Stimulated activated CD4-positive, alpha-beta T cell treated with anti-CD3 and anti-CD28 coated beads, Interleukin-2, amount 100 ng/mL, for 24 hours (primary cell): ENCODE measurements at regions not wholly inside any gene's neighbourhood (a gene's known extent, or its start where the extent isn't known, plus 50 kb on each side); places are given as distances from the start of the nearest gene placed in this dataset.
"Not testable (repeated sequence)": the region's sequence is repeated elsewhere in the genome, so short reads cannot be mapped to it uniquely, and the experiment has no call there.

Experiments used
- DNase-seq, 2 donors: peaks; one replicate each; pipeline ENCODE4 v3.0.0-alpha.2; 2020

- no peak for DNase-seq
These were observed 604.7 kb downstream of the TBC1D22A start for GRCh38 chr22:47367107-47367690.

DNA sequence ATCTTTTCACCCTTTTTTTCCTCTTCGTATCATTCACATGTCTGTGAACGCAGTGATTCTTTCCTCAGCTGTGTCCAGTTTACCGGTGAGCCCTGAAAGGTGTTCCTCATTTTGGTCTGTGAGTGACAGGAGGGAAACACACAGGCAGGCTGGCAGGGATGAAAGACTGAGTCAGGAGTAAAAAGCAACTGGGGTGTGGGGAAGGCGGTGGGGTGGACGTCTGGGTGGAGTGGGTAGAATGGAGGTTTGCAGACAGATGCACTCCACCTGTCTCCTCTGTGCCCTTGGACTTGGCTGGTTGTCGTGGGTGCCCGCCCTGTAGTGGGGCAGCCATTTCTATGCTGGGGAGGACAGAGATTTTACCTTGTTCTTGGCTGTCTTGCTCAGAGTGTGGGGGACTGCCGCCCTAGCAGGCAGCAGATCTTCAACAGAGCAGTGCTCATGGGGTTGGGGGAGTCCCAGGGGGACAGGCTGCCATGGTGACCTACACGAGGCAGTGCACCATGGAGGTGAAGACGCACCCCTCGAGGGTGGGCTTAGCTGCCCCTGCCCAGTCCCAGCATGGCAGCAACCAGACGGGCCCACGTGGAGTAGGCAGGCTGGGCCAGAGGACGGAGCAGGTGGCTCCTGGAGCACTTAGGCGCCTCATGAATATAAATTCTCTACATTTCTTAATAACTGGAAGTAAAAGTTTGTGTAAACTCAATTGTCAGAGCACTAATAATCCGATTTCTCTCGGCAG lies 603.7 kb downstream of the TBC1D22A start:
- no peak for DNase-seq

- DNase-seq, result no peak
These were observed 598.8 kb downstream of the TBC1D22A start for GRCh38 chr22:47361247-47361646.

GRCh38 chr22:47357493-47357892 lies 595.0 kb downstream of the TBC1D22A start:
- no peak for DNase-seq

GRCh38 chr22:47357086-47357485 lies 594.6 kb downstream of the TBC1D22A start:
- DNase-seq, result no peak

- DNase-seq, result no peak
These were observed 594.1 kb downstream of the TBC1D22A start for GRCh38 chr22:47356511-47357011.

DNA sequence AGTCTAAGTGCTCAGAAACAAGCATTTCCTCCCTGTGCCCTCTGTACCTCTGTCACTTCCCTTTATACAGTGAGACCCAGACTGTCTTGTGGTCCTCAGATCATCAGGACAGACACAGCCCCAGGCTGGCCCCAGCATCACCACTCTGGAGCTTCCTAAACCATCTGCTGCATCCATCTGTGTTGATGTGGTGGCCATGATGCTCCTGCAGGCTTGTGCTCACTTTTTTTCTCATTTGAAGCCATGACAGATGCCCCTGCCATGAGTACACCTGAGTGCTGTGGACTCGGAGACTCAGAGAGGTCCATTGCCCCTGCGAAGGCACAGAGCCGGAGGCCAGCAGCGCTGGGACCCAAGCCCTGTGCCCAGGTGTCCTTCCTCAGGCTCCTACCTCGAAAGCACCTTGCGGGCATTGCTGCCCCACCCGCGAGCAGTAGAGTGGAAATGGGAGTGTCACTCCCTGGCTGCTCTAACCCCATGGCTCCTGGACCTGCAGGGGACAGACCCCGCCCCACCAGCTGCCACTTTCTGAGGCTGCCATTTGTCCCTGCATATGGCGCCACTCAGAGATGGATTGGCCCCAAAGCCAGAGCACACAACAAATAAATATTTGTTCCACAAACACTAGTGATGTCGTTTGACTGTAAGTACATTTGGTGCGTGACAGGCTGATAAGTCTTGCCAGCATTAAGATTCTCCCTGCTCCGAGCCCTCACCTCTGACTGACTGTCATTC lies 593.5 kb downstream of the TBC1D22A start:
- no peak for DNase-seq

DNA sequence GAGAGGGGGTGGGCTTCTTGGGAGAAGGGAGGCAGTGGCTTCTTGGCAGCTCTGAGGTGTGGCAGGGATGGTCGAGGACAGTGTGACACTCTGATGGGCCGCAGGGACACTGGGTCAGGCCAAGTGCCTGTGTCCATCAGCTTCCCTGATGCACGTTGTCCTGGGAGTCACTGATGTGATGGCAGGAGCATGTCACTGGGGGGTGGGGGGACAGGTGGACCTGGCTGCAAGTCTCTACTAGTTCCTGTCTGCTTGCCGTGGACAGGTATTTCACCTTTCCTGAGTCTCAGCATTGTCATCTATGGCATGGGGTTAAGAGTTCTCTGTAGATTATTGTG lies 592.9 kb downstream of the TBC1D22A start:
- DNase-seq, result no peak

DNA sequence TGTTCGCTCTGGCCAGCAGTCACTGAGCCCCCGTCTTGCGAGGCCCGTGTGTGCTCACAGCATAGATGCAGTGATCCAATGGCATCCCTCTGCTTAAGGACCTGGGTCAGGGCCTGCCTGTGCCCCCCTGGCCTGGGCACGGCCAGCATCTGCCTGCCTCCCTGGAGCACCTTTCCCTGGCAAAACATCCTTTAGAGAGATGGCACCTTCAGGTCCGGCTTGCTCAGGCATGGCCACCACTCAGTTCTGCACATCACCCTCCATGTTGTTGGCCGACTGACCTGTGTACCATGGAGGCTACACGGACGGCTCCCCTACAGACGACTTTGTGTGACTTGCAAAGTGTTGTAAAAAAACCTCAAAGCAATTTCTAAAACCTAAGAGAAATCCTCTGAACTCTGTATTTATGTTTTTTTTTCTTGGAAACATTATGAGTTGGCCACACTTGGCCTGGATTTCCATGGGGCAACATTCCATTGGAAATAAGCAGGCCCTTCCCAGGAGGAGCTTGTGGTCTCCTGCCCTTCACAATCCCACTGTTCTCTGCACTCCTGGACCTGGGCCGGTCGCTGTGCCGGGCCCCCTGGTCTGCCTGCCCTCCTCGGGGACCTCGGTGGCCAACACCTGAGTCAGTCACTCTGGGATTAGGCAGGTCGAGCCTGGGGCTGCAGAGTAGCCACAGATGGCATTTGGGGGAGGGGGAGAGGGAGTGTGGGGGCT lies 592.4 kb downstream of the TBC1D22A start:
- DNase-seq, result no peak

DNA sequence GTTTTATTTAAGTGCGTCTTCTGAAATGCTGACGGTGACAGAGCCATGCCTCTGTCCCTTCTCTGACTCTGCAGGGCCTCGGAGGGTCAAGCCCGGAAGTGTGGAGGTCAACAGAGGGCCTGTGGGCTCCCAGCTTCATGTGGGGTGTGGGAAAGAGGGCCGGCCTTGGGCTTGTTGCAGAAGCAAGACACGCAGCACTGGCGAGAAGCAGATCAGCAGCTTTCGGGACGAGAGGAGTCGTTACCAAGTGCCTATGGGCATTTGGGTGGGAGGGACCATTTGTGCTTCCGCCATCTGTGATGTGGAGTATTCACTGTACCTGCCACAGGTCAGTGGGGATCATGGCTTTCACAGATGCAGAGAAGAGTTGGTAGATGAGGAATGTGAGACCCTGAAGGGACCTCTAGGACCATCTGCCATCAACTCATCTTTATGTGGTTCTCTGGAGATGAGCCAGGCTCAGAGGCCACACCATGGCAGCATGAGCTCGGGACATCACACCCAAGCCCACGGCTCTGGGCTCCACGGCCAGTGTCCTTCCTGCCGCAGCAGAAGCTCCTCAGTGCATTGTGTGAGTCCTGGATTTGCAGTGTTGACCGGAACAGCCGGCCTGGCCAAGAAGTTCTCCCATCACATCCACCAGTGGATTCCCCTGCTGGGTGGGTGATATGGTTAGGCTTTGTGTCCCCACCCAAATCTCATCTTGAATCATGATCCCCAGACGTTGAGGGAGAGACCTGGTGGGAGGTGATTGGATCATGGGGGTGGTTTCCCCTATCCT lies 590.7 kb downstream of the TBC1D22A start:
- DNase-seq, result no peak

GRCh38 chr22:47351836-47352579 lies 589.6 kb downstream of the TBC1D22A start:
- DNase-seq, result no peak

DNA sequence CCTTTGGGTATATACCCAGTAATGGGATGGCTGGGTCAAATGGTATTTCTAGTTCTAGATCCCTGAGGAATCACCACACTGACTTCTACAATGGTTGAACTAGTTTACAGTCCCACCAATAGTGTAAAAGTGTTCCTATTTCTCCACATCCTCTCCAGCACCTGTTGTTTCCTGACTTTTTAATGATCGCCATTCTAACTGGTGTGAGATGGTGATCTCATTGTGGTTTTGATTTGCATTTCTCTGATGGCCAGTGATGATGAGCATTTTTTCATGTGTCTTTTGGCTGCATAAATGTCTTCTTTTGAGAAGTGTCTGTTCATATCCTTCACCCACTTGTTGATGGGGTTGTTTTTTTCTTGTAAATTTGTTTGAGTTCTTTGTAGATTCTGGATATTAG lies 583.8 kb downstream of the TBC1D22A start:
- not testable (repeated sequence) for DNase-seq

GRCh38 chr22:47345025-47345424 lies 582.6 kb downstream of the TBC1D22A start:
- DNase-seq, result no peak

DNA sequence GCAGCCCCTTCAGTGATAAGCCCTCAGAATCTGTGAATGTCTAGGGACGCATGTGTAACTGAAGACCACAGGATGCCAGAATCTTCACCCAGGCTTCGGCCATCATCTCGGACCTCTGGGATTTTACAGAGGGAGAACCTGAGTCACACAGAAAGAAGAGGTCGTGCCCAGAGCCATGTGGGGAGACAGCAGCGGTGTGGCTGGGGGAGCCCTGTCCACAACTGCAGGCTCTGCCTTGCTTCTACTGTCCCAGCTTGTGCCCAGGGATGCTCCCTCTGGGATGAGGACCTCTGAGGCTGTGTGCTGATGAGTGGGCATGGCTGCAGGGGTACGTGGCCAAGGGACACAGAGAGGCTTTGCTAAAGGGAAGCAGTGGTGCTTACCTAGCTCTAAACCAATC lies 582.0 kb downstream of the TBC1D22A start:
- DNase-seq, result no peak

DNA sequence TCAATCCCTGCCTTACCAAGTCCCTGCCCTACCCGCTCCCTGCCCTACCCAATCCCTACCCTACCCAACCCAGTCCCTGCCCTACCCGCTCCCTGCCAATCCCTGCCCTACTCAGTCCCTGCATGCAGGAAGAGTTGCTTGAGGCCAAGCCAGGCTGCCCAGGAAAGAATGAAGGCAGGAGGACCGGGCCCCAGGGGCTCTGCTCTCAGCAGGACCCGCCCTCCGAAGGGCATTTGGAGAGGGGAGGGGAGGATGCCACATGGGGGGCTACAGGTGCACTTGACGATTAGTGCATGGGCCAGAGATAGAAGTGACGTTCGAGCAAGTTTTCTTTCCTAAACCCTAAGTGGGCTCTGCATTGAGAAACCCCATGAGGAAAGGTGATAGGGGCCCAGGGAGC lies 581.2 kb downstream of the TBC1D22A start:
- DNase-seq, result no peak

GRCh38 chr22:47342446-47342845 lies 580.0 kb downstream of the TBC1D22A start:
- DNase-seq, result no peak

GRCh38 chr22:47341464-47341863 lies 579.0 kb downstream of the TBC1D22A start:
- DNase-seq, result no peak

GRCh38 chr22:47340851-47341436 lies 578.5 kb downstream of the TBC1D22A start:
- DNase-seq, result no peak

DNA sequence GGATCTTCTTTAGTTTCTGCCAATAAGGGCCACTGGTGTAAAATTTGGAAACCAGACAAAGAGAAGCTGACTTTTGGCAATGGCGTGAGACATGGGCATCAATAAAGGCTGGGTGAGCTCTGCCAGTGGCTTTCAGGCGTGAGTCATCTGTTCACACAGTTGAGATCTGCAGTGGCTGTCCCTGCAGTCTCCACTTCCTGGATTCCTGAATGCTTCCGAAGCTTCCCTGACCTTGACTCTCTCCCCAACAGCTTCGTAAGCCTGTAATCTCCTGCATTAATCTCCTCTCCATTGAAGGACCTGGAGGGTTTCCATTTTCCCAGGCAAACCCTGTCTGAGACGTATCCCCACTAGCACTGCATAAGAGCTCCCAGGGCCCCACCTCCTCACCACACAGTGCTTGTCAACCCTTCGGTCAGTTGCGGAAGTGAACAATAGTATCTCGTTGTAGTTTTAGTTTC lies 574.7 kb downstream of the TBC1D22A start:
- no peak for DNase-seq

DNA sequence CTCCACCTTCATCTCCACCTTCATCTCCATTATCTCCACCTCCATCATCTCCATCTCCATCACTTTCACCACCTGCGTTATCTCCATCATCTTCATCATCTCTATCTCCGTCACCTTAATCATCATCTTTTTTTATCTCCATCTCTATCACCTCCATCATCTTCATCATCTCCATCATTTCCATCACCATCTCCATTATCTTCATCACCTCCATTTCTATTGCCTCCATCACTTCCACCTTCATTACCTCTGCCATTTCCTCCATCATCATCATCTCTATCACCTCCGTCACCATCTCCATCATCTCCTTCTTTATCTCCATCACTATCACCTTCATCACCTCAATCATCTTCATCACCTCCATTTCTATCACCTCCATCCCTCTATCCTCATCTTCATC lies 573.5 kb downstream of the TBC1D22A start:
- DNase-seq, result no peak

DNA sequence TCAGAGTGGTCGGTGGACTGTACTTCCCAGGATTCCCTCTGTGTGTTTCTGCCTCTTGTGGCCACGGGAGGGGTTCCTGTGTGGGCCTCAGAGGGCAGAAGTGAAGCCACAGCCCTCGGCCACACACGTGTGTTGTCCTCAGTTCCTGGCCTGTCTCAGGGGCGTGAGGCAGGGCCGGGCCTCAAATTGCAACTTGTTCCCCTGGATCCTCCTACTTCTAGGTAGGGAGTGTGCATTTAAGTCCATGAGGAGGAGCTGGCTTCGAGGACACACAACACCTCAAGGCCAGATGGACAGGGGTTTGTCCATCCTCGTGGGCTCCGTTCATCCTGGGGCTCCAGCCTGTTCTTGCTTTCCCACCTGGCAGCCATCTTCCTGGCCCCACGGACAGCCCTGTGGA lies 573.0 kb downstream of the TBC1D22A start:
- no peak for DNase-seq
